Effector CD8-positive, alpha-beta T cell (primary cell): ENCODE measurements at regions not wholly inside any gene's neighbourhood (a gene's known extent, or its start where the extent isn't known, plus 50 kb on each side); places are given as distances from the start of the nearest gene placed in this dataset.

ENCODE experiments used
- DNase-seq: peaks from one replicate; lab custom pipeline; 2025; lab: John Stamatoyannopoulos, UW

DNA sequence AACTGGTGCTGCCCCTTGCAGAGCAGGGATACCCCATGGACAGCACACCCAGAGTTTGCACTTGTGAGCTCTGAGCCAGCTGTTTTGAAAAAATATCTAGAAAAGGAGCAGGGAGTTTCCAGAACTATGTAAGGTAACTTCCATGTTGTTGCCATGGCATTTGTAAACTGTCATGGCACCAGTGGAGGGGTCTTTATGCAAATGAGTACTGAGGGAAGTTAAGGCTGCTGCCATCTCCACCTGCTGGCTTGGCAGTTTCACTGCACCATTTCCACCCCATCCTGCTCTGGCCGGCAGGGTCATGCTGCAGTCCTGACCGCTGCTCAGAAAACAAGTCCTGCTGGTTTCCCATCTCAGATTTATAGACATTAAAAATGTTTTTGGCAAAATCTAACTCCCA is 52.3 kb upstream of the SNTG2 start:
- no peak for DNase-seq

GRCh38 chr2:897091-897490 is 53.6 kb upstream of the SNTG2 start:
- DNase-seq: no peak

- DNase-seq: no peak
Observed at GRCh38 chr2:893311-893710, 57.3 kb upstream of the SNTG2 start.

DNA sequence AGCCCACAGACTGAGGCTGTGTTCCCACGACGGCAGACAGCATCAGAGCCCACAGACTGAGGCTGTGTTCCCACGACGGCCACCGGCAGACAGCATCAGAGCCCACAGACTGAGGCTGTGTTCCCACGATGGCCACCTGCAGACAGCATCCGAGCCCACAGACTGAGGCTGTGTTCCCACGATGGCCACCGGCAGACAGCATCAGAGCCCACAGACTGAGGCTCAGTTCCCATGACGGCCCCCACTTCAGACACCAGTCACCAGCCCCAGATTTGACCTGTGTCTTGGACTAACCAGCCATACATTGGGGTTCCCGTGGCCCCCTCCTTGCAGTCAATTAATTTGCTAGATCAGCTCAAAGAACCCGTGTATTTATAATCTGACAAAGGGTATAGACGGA is 57.8 kb upstream of the SNTG2 start:
- no peak for DNase-seq

GRCh38 chr2:892401-892800 is 58.2 kb upstream of the SNTG2 start:
- DNase-seq: no peak

GRCh38 chr2:891734-892133 is 58.9 kb upstream of the SNTG2 start:
- no peak for DNase-seq

GRCh38 chr2:890791-891190 is 59.9 kb upstream of the SNTG2 start:
- no peak for DNase-seq

- DNase-seq: no peak
Observed at GRCh38 chr2:890214-890613, 60.4 kb upstream of the SNTG2 start.

DNA sequence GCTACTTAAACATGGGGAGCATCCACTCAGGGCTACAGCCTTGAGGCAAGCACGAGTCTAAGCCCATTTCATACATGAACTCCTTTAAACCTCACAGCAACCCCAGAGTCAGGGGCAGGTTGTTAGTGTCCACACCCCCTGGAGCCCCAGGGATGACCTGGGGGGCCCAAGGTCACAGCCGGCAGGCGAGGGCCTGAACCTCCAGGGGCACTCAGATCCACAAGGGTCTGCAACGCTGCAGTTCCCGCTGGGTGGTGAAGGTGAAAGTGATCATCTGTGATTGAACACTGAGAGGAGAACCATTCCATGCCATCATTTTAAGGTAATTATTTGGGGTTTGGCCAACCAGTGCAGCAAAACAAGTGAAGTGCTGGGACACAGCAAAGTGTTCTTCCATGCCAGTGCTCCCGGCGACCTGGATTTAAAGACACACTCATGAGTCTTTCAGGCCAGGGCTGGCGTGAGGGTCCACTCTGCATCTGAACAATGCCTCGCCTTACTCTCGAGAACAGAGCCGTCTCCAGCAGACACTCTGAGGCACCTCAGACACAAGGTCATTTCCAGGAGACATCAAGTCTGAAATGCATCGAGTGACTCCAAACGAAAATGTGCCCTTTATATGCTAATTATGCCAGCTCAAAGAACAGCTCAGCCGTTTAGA is 61.6 kb upstream of the SNTG2 start:
- no peak for DNase-seq

DNA sequence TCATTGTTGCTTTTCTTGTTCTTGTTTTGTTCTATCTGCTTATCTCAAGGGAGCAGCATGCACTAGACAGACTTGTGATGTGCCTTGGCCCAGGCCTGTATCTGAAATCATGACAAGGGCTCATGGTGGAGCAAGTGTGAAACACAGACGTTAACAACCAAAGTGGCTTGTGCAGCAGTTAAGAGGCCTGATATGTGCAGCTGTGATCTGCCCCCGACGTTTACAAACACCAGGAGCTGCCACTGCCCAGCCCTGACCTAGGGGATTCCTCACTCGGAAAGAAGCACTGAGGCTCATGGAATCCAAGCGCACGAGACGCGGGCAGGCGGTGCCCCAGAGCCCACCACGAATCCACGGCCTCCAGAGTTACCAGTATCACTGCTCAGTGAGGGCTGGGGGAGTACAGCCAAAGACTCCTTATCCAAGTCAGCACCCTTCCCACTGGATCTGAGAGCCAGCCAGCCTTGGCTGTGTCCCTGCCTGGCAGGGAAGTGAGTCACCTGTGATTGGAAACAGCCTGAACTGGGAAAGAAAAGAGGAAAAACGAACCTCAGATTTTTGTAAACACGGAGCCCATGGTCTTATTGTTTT is 62.3 kb upstream of the SNTG2 start:
- no peak for DNase-seq

- DNase-seq: no peak
Observed at GRCh38 chr2:887639-888038, 63.0 kb upstream of the SNTG2 start.

GRCh38 chr2:886072-887022 is 64.3 kb upstream of the SNTG2 start:
- no peak for DNase-seq

DNA sequence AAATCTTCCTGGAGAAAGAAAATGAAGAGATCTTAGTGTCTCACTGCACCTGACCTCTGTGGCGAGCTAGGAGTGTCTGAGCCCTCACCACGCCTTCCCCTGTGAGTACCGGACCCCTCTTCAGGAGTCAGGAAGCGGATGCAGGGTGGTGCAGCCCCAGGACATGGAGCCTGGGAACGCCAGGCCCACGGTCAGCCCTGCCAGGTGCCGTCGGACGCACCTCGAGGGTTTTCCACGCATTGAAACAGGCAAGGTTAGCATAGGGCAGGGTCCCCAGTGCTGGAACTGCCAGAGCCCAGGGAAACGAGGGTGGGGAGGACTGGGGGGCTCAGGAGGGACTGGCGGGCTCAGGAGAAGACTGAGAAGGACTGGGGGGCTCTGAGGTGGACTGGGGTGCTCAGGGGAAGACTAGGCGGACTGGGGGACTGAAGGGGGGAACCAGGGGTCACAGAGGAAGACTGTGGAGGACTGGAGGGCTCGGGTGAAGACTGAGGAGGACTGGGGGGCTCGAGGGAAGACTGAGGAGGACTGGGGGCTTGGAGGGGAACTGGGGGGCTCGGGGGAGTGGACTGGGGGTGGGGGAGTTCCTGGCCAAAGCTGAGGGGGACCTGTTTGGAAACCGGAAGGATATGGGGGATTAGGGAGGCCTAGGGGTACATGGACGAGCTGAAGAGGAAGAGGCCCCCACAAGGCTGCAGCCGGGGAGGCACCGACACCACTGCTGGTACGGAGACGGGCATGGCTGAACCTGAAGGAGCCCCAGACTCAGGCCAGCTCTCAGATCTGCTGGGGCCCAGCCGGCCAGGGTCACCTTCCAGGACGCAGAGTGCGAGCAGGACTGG is 65.2 kb upstream of the SNTG2 start:
- no peak for DNase-seq

DNA sequence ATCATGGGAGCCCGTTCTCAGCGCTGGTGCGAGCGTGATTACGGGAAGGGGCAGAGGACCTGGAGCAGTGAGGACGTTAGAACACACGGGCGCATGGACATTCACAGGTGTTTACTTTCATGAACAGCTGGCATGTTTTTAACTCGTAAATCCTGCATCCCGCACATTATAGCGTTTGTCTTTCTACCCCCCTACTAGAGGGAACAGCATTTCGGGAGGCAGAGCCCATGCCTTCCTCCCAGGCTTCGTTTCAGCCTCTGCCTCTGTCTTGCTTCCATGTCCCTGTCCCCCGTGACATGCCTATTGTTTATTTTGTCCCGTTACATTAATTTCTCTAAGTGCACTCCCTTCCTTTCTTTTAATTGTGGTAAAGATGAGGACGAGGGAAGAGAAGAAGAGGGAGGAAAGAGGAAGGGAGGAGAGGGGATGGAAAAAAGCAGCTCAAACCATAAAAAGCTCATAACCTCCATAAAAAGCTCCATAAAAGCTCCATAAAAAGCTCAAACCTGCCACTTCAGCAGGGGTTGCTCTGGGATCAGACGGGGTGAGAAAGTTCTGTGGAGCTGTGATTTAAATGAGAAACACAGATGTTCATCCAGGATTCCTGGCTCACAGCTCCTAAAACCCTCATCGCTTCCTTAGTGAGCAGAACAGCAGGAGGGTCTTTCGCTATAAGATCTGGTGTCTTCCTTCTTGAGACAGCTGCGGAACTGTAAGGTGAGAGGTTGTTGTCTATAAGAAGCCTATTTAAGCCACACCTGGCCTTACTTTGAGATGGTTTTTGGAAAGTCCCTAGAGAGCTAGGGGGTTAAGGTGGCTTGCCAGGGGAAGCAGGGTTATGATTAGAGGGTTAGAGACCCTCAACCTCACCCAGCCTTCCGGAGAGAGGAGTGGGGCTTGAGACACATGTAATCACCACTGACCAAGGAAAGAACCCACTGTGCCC is 66.6 kb upstream of the SNTG2 start:
- no peak for DNase-seq

- no peak for DNase-seq
Observed at GRCh38 chr2:883260-883802, 67.3 kb upstream of the SNTG2 start.

DNA sequence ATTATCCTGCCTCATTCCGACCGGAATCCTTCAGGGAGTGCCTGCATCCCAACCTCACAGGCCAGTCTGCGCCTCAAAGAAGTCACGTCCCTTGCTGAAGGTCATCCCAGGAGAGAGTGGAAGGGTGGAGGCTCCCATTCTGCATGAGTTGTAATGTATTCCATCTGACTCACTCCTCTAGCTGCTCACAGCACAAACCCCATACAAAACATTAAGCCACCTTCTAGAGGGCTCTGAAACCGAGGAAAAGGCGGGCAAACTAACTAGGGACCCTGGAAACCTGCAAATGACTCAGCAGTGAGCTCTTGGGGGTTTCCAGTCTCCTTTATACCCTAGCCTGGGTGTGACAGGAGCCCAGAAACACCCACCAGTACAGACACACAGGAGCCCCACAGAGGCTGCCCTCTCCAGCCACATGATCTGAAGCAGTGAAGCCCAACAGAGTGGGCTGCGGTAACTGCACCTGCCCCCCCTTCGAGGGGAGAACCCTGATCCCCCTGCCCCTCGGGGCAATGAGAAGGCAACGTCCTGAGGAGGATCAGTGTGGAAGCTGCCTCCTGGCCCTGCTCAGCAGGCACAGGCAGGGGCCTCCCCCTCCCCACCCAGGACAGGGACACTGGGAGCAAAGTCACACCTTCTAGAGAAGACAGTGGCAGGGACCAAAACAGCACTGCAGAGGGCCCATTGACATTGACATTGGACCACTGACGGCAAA is 69.3 kb upstream of the SNTG2 start:
- DNase-seq: no peak

DNA sequence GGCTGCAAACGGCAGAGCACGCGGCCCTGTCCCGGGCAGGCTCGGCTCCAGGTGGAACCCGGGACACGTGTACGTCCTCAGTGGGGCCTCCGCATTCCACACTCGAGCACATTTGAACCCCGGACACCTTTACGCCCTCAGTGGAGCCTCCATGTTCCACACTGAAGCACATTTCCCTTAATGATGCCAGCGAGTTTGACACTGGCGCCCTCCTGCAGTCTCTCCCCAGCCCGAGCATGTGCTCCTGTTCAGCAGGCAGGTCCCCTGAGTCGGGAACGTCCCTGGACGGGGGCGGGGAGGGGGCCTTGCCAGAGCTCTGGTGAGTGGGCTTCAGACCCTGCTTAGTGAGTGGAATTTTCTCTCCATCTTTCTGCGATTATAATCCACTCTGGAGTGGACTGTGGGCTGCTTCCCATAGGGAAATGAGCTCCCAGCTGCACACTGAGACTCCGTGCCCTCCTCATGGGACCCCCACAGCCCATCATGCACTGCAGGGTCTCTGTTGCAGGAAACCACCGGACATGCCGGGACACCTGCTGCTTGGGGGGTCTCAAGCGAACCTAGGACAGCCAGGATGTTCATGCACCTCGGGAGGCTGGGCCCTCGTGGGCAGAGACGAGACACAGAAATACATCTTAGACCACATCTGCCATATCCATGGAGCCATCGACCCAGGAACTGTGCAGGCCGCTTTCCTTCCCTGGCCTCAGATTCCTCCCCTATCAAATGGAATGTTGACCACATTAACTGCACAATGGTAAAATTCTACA is 70.3 kb upstream of the SNTG2 start:
- no peak for DNase-seq

DNA sequence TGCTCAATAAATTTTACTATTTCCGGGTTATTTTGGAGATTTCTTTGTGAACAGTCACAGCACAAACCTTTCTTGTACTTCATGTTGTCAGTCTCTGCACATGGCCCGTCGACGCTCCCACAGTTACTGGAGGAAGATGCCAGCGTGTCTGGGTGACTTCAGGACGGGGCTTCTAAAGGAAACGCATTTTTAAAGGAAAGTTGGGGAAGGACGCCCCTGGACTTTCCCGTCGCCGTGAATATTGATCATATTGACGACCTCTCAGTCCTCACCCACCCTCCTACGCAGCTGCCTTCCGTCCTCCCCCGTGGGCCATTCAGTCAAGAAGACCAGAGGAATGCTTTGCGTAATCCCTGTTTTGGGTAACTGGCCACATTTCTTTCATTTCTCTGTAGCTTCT is 71.1 kb upstream of the SNTG2 start:
- no peak for DNase-seq

GRCh38 chr2:878245-878930 is 72.3 kb upstream of the SNTG2 start:
- DNase-seq: no peak
